Loucy (cell line): ENCODE measurements at regions not wholly inside any gene's neighbourhood (a gene's known extent, or its start where the extent isn't known, plus 50 kb on each side); places are given as distances from the start of the nearest gene placed in this dataset.

ENCODE experiments used
- H2AFZ ChIP-seq: fragments of 200-600 bp; sonication (generic); 2 replicates; pipeline ENCODE4 v1.6.0; 2016; ENCODE audit warnings: antibody characterized with exemption, mild to moderate bottlenecking, low read length, moderate library complexity
- H3F3A ChIP-seq: fragments of 200-600 bp; 2 replicates; pipeline ENCODE4 v1.6.0; 2016; ENCODE audit warnings: antibody characterized with exemption, low read depth, mild to moderate bottlenecking
- H3K27me3 ChIP-seq: fragments of 200-600 bp; sonication (generic); 2 replicates; pipeline ENCODE4 v1.6.1; 2014; ENCODE audit warnings: low read length, mild to moderate bottlenecking; ENCODE audit not compliant: insufficient read depth, poor library complexity, severe bottlenecking
- H3K36me3 ChIP-seq: fragments of 200-600 bp; sonication (generic); 2 replicates; pipeline ENCODE4 v1.6.1; 2016; ENCODE audit warnings: low read length; ENCODE audit not compliant: insufficient read depth
- H3K4me1 ChIP-seq: fragments of 200-600 bp; sonication (generic); 2 replicates; pipeline ENCODE4 v1.5.1; 2014; ENCODE audit warnings: low read length, mild to moderate bottlenecking; ENCODE audit not compliant: insufficient read depth, poor library complexity, severe bottlenecking
- H3K4me2 ChIP-seq: fragments of 200-600 bp; sonication (generic); 2 replicates; pipeline ENCODE4 v1.6.0; 2014; ENCODE audit warnings: antibody characterized with exemption, low read length, low read depth, mild to moderate bottlenecking; ENCODE audit not compliant: poor library complexity, severe bottlenecking
- H3K4me3 ChIP-seq: fragments of 200-600 bp; sonication (generic); 2 replicates; pipeline ENCODE4 v1.5.1; 2014; ENCODE audit warnings: low read length, mild to moderate bottlenecking, mixed read lengths; ENCODE audit not compliant: poor library complexity, severe bottlenecking
- H3K79me2 ChIP-seq: fragments of 200-600 bp; sonication (generic); 2 replicates; pipeline ENCODE4 v1.6.1; 2014; ENCODE audit warnings: low read length; ENCODE audit not compliant: insufficient read depth
- H3K9ac ChIP-seq: fragments of 200-600 bp; sonication (generic); 2 replicates; pipeline ENCODE4 v1.6.0; 2014; ENCODE audit warnings: mild to moderate bottlenecking, low read depth, low read length, moderate library complexity; ENCODE audit not compliant: poor library complexity, severe bottlenecking
- H3K9me2 ChIP-seq: fragments of 200-600 bp; sonication (generic); replicated peaks from 2 replicates; pipeline ENCODE4 v1.6.1; 2016; ENCODE audit warnings: low read depth, low read length, mixed read lengths
- H3K9me3 ChIP-seq: fragments of 200-600 bp; sonication (generic); 2 replicates; pipeline ENCODE4 v1.6.1; 2014; ENCODE audit warnings: mild to moderate bottlenecking, antibody characterized with exemption, low read length, low read depth; ENCODE audit not compliant: insufficient read depth
- H4K20me1 ChIP-seq: fragments of 200-600 bp; sonication (generic); 2 replicates; pipeline ENCODE4 v1.6.0; 2014; ENCODE audit warnings: antibody characterized with exemption, low read length, mild to moderate bottlenecking; ENCODE audit not compliant: insufficient read depth, poor library complexity, severe bottlenecking
- EZH2phosphoT487 ChIP-seq: fragments of 200-600 bp; IDR thresholded peaks from 2 replicates; pipeline ENCODE4 v1.6.1; 2018; ENCODE audit warnings: antibody characterized with exemption, mild to moderate bottlenecking, moderate library complexity, borderline replicate concordance
- TF ChIP-seq, protein P1 (sequence below): fragments of 200-600 bp; sonication (generic); conservative IDR thresholded peaks from 2 replicates; pipeline ENCODE4 v1.5.1; 2014; ENCODE audit warnings: mild to moderate bottlenecking, antibody characterized with exemption, low read length

DNA sequence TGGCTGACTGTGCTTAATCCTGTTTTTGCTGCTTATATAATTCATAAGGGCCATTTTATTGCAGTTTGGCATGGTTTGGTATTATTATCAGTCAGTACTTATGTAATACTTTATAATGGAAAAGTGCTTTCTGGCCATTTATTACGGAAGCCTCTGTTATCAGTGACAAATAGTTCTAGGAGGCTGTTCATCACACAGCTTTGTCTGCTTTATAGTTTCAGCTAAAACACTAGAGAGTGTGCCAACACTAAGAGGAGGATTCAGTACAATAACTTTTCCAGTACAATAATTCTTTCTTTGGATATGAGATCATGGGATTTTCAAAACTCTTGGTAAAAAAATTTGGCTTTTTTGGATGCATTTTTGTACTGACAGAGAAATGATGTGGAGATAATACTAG, 102.9 kb upstream of the PTGFR start:
- Histone ChIP-seq H3K4me2 (no peak overlapping the region), H3K79me2 (no peaks in the 10 kb centered on the region), H3K9me3 (no peaks in the 10 kb centered on the region), H4K20me1 (no peaks in the 10 kb centered on the region), H3K36me3 (no peaks in the 10 kb centered on the region), H3K27me3 (no peaks in the 10 kb centered on the region), H3K4me1 (no peaks in the 10 kb centered on the region), H3K9ac (no peak overlapping the region), H3K4me3 (no peak overlapping the region), H3K9me2 (no peaks in the 10 kb centered on the region), H3F3A (no peaks in the 10 kb centered on the region), H2AFZ (no peak overlapping the region)
- no peak for TF ChIP-seq EZH2phosphoT487
- TF ChIP-seq, protein P1, sequence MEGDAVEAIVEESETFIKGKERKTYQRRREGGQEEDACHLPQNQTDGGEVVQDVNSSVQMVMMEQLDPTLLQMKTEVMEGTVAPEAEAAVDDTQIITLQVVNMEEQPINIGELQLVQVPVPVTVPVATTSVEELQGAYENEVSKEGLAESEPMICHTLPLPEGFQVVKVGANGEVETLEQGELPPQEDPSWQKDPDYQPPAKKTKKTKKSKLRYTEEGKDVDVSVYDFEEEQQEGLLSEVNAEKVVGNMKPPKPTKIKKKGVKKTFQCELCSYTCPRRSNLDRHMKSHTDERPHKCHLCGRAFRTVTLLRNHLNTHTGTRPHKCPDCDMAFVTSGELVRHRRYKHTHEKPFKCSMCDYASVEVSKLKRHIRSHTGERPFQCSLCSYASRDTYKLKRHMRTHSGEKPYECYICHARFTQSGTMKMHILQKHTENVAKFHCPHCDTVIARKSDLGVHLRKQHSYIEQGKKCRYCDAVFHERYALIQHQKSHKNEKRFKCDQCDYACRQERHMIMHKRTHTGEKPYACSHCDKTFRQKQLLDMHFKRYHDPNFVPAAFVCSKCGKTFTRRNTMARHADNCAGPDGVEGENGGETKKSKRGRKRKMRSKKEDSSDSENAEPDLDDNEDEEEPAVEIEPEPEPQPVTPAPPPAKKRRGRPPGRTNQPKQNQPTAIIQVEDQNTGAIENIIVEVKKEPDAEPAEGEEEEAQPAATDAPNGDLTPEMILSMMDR = no peak

DNA sequence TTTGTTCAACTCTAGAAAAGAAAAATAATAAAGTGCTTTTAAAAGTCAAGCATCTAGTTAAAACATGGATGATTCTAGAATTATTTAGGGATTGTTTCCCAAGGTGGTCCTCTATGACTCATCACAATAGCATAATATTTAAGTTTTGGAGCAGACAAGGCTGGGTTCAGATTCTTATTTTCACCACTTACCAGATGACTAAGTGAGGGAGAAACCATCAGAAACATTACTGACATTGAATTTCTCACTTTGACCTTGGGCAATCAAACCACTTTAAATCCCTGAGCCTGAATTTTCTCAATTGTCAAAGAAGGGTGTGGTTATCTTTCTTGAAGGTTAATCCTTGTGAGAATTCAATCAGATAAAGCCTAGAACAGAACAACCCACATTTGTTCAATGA, 102.5 kb upstream of the PTGFR start:
- no peaks in the 10 kb centered on the region for H3F3A ChIP-seq
- no peaks in the 10 kb centered on the region for H4K20me1 ChIP-seq
- no peaks in the 10 kb centered on the region for H3K4me1 ChIP-seq
- H3K4me2 ChIP-seq = no peak overlapping the region
- H3K36me3 ChIP-seq = no peaks in the 10 kb centered on the region
- H3K4me3 ChIP-seq = no peak overlapping the region
- no peaks in the 10 kb centered on the region for H3K9me2 ChIP-seq
- H2AFZ ChIP-seq = no peak overlapping the region
- TF ChIP-seq, protein P1 = no peak
- no peak for TF ChIP-seq EZH2phosphoT487
- H3K27me3 ChIP-seq = no peaks in the 10 kb centered on the region
- H3K79me2 ChIP-seq = no peaks in the 10 kb centered on the region
- no peaks in the 10 kb centered on the region for H3K9me3 ChIP-seq
- no peak overlapping the region for H3K9ac ChIP-seq

DNA sequence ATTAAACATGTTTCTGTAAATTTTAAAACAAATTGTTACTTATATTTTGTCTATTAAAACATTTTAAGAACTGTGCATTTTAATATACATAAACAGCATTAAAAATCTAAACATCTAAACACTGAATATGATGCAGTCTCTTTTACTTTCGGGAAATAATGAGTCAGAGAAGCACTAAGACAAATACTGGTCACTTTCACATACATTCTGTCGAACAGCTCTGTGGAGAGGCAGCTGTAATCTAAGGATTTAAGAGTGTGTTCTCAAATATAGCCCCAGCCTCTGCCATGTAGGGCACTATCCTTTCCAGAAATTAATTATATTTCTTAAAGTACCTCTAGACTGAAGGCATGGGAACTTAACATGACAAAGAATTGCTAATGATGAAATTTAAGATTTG, 89.6 kb upstream of the PTGFR start:
- no peaks in the 10 kb centered on the region for H3K9me3 ChIP-seq
- no peak overlapping the region for H3K4me2 ChIP-seq
- no peaks in the 10 kb centered on the region for H3K27me3 ChIP-seq
- H3K4me3 ChIP-seq = no peak overlapping the region
- H3K79me2 ChIP-seq = no peaks in the 10 kb centered on the region
- no peaks in the 10 kb centered on the region for H4K20me1 ChIP-seq
- H3K4me1 ChIP-seq = no peaks in the 10 kb centered on the region
- no peak overlapping the region for H2AFZ ChIP-seq
- no peaks in the 10 kb centered on the region for H3K36me3 ChIP-seq
- H3K9ac ChIP-seq = no peak overlapping the region
- no peaks in the 10 kb centered on the region for H3K9me2 ChIP-seq
- no peaks in the 10 kb centered on the region for H3F3A ChIP-seq
- no peak for TF ChIP-seq EZH2phosphoT487
- TF ChIP-seq, protein P1 = no peak
